ENCODE measurements at regions not wholly inside any gene's neighbourhood (a gene's known extent, or its start where the extent isn't known, plus 50 kb on each side); places are given as distances from the start of the nearest gene placed in this dataset.

DNA sequence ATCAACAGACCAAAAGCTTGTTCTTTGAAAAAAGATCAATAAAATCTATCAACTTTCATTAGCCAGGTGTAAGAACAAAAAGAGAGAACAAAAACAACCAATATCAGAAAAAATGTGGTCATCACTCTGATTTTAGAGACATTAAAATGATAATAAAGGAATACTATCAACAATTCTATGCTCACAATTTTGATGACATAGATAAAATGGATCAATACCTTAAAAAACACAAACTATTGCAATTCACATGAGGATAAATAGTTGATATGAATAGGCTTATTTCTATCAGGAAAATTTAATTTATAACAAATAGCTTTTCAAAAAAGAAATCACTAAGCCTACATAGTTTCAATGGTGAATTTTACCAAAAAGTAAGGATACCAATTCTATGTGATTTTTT is 809.4 kb upstream of the EYS start:
- TF ChIP-seq USF1 (IDR thresholded peaks at IDR 0.05) (no peak), TAF1 (IDR thresholded peaks at IDR 0.05; ENCODE audit: low read depth) (no peak)
